Prostate gland (tissue), 2 donors: ENCODE measurements at regions not wholly inside any gene's neighbourhood (a gene's known extent, or its start where the extent isn't known, plus 50 kb on each side); places are given as distances from the start of the nearest gene placed in this dataset.

Experiments
- DNase-seq: peaks from one replicate; pipeline ENCODE4 v3.0.0-alpha.2; 2019; ENCODE audit warnings: low spot score
- H3K27ac ChIP-seq, 2 donors: fragments of 200-600 bp; sonication (generic); 2 replicates each; pipeline ENCODE4 v1.5.1; 2017 to 2019
- H3K27me3 ChIP-seq: fragments of 200-600 bp; sonication (generic); replicated peaks from 2 replicates; pipeline ENCODE4 v1.5.1; 2019; ENCODE audit not compliant: insufficient read depth
- H3K36me3 ChIP-seq, 2 donors: fragments of 200-600 bp; sonication (generic); 1 replicate in 1 of 2; 2 replicates in 1 of 2; pipeline versions ENCODE4 v1.5.1 to v1.8.1; 2017 to 2019
- H3K4me1 ChIP-seq: fragments of 200-600 bp; sonication (generic); replicated peaks from 2 replicates; pipeline ENCODE4 v1.5.1; 2019
- H3K4me3 ChIP-seq, 2 donors: fragments of 200-600 bp; sonication (generic); 2 replicates each; pipeline ENCODE4 v1.5.1; 2017 to 2019
- H3K9me3 ChIP-seq: fragments of 200-600 bp; sonication (generic); 2 replicates; pipeline ENCODE4 v1.5.1; 2017
- CTCF ChIP-seq, 4 experiments: fragments of 200-600 bp in 2 of 4; fragments of 450-650 bp in 2 of 4; sonication (generic) in 2 of 4; IDR thresholded peaks; 1 replicate in 3 of 4; 2 replicates in 1 of 4; pipeline ENCODE4 v1.5.1; 2016 to 2019; ENCODE audit warnings: antibody characterized with exemption in 4 of 4, mild to moderate bottlenecking in 2 of 4, moderate library complexity in 2 of 4
- POLR2A ChIP-seq: fragments of 450-650 bp; IDR thresholded peaks from one replicate; pipeline ENCODE4 v1.6.1; 2016; ENCODE audit warnings: antibody characterized with exemption, mild to moderate bottlenecking
- POLR2AphosphoS5 ChIP-seq: sonication (generic); formaldehyde crosslinking; IDR thresholded peaks from one replicate; pipeline ENCODE4 v1.6.1; 2017; ENCODE audit warnings: antibody characterized with exemption
- WGBS: methylation state at CpG from one replicate; pipeline ENCODE4 v1.1.5; 2018; 5-methylcytosine and 5-hydroxymethylcytosine counted together
- intact Hi-C: fragments of 100-400 bp; cut with DNase I; formaldehyde crosslinking; loops from one replicate; pipeline ENCODE4 v1.14.2; 2022

DNA sequence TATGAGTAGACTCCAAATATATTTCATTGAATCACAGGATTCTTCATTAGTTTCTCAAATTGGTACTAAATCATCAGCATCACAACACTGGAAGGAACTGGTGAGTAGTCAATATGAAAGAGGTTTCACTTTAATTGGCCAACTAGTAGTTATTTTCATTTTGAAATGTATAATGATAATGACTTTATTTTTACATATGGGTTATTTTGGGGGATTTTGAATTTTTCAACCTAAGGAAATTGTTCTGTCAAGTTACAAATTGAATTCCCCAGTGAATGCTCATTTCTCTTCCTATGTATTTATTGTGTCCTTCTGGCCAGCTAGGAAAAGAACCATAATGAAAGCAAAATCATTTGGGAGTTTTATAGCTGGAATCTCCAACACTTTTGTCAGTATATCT, 174.2 kb upstream of the ATP2B1 start:
- no peaks in the 10 kb centered on the region for H3K36me3 ChIP-seq
- no peak for TF ChIP-seq CTCF (IDR thresholded peaks at IDR 0.05)
- no peak for TF ChIP-seq POLR2AphosphoS5
- no peak for TF ChIP-seq POLR2A
- H3K4me3 ChIP-seq: no peak overlapping the region
- intact Hi-C loops: no loop called here
- H3K27me3 ChIP-seq: no peaks in the 10 kb centered on the region
- H3K4me1 ChIP-seq: no peaks in the 10 kb centered on the region
- DNase-seq: no peak
- no peaks in the 10 kb centered on the region for H3K9me3 ChIP-seq
- no peak overlapping the region for H3K27ac ChIP-seq

DNA sequence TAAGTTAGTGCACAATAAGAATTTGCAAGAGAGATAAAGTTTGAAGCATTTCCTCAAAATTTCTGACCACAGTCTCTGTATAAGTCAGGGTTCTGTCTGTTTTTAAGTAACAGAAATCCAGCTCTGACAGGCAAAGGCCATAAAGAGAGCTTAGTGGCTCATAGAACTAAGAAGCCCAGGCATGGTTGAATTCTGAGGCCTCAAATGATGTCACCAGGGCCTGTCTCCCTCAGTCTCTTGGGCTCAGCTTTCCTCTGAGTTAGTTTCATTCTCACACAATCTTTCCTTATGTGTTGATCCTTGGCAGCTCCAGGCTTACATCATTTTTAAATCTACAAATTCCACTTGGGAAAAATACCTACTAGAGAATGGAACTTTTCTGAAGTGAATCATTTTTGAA, 173.4 kb upstream of the ATP2B1 start:
- no peak for DNase-seq
- Histone ChIP-seq H3K4me1 (no peaks in the 10 kb centered on the region), H3K4me3 (no peak overlapping the region), H3K27me3 (no peaks in the 10 kb centered on the region), H3K9me3 (no peaks in the 10 kb centered on the region), H3K27ac (no peak overlapping the region), H3K36me3 (no peaks in the 10 kb centered on the region)
- TF ChIP-seq CTCF (IDR thresholded peaks at IDR 0.05) (no peak), POLR2AphosphoS5 (no peak), POLR2A (no peak)
- intact Hi-C loops: no loop called here

- TF ChIP-seq POLR2AphosphoS5 (no peak), POLR2A (no peak), CTCF (IDR thresholded peaks at IDR 0.05) (no peak)
- H3K36me3 ChIP-seq: no peaks in the 10 kb centered on the region
- H3K9me3 ChIP-seq: no peaks in the 10 kb centered on the region
- 64% methylated on average over 4 of the region's 4 CpGs for WGBS
- no peak for DNase-seq
- H3K27me3 ChIP-seq: no peaks in the 10 kb centered on the region
- no peak overlapping the region for H3K4me3 ChIP-seq
- no peak overlapping the region for H3K27ac ChIP-seq
- H3K4me1 ChIP-seq: no peaks in the 10 kb centered on the region
- intact Hi-C loops: no loop called here
Measured at GRCh38 chr12:89880690-89881350, 172.2 kb upstream of the ATP2B1 start.

- Histone ChIP-seq H3K36me3 (no peaks in the 10 kb centered on the region), H3K27me3 (no peaks in the 10 kb centered on the region), H3K9me3 (no peaks in the 10 kb centered on the region), H3K4me3 (no peak overlapping the region), H3K27ac (no peak overlapping the region), H3K4me1 (no peaks in the 10 kb centered on the region)
- no peak for DNase-seq
- no peak for TF ChIP-seq CTCF (IDR thresholded peaks at IDR 0.05)
- TF ChIP-seq POLR2A: no peak
- no peak for TF ChIP-seq POLR2AphosphoS5
- intact Hi-C loops: no loop called here
- 94% methylated on average over 1 of the region's 1 CpG for WGBS
Measured at GRCh38 chr12:89879766-89880165, 171.1 kb upstream of the ATP2B1 start.

- Histone ChIP-seq H3K36me3 (no peaks in the 10 kb centered on the region), H3K27ac (no peak overlapping the region), H3K4me1 (no peaks in the 10 kb centered on the region), H3K4me3 (no peak overlapping the region), H3K27me3 (no peaks in the 10 kb centered on the region), H3K9me3 (no peaks in the 10 kb centered on the region)
- 63% methylated on average over 2 of the region's 2 CpGs for WGBS
- intact Hi-C loops: no loop called here
- no peak for TF ChIP-seq POLR2AphosphoS5
- TF ChIP-seq POLR2A: no peak
- no peak for TF ChIP-seq CTCF (IDR thresholded peaks at IDR 0.05)
- no peak for DNase-seq
Measured at GRCh38 chr12:89878950-89879349, 170.3 kb upstream of the ATP2B1 start.
